ENCODE measurements at regions not wholly inside any gene's neighbourhood (a gene's known extent, or its start where the extent isn't known, plus 50 kb on each side); places are given as distances from the start of the nearest gene placed in this dataset.

DNA sequence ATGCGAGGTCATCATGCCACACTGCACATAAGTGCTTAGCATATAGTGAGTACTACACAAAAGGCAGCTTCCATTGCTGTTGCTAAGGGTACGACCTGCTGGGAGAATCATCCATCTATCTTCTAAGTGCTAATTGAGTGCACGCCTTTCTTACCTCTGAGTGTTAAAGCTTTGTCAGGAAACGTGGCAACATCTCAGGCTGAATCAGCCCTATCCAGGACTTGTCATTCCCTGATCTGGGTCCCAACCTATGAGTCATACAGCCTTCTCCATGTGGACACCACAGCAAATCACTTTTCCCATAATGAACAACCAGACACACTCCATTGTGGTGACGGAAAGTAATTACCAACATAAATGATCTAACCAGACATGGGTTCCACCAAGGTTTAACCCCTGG is 201.1 kb upstream of the MAF start:
- no peak for DNase-seq

DNA sequence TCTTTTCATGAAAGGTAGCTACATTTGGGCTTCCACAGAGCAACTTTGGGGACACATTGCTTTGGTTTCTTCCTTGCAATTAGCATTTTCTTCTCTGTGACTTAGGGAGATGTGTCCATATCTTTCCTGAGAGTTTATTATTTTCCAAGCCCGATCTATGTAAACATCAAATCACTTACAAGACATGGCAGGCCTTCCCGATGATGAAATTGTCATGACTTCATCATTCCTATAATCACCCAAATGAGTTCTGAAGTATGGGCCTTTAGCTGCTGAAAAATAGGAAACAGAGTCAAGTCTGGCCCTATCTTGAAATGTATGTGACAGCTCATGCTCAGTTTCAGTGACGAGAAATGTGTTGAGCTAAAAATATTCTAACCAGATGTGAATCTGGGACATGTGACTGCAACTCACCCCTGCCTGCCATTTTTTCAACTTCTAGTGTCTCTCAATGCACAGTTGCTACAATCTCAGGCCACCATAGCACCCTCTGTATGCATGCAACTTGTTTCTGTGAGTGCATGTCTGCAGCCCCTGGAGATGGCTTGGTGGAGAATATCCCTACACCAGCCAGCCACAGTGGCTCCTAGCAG is 199.6 kb upstream of the MAF start:
- no peak for DNase-seq

DNA sequence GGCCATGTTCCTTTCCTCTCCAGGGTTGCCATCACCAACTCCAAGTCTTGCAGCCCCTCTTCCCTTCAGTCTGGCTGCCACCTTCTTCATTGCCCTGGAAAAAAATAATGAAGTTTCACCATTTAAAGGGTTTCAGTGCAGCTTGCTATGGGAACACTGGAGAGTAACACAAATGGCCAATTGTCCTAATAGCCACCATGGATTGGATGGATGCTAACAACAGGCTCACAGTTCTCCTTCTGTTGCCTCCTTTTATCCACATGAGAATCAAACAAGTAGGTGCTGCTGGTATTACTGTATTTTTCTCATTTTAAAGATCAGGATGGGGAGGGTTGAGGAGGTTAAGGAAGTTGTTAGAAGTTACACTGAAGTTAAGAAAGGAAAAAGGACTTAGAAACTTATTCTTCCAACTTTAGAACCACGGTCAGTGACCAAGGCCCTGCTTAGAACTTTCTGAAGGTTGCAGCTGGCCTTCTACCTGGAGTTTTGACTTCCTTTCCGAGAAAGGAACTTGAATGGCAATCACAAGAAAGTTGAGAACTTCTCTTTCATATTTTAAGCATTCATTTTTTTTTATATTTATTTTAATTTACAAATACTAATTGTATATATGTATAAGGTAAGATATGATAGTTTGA is 198.0 kb upstream of the MAF start:
- DNase-seq = no peak

DNA sequence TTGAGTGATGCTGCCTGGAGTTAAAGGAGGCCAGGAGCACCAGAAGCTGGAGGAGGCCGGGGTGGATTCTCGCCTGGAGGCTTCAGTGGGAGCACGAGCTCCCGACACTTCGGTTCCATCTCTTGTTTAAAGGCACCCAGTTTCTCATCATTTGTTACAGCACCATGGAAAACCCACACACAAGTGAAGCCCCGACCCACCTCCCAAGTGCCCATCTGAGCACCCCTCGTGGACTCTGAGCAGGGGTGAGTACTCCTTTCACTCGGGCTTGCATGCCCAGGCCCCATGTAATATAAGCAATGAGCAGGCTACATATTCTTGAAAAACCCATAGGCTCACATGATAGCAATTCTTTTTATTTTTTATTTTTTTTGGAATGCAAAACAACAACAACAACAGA is 196.9 kb upstream of the MAF start:
- no peak for DNase-seq

GRCh38 chr16:79795556-79795955 is 195.0 kb upstream of the MAF start:
- DNase-seq = no peak

DNA sequence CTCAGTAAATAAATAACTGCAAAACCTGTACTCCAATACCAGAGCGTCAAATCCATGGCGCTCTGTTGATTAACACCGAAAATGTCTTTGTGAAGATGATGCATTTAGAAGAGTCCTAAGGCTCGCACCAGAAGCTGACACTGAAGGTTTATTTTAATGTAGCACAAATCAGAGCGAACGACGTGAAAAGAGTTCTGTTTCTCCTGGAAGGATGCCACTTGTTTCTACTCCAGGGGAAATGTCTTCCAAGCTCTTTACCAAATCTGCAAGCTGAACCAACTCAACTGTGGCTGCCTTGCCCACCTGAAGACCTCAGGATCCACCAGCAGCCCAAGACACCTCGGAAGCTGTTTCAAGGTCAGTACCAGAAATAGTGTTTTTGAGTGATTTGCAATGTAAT is 194.4 kb upstream of the MAF start:
- no peak for DNase-seq

- DNase-seq = no peak
Observed at GRCh38 chr16:79792664-79793351, 192.3 kb upstream of the MAF start.

- no peak for DNase-seq
Observed at GRCh38 chr16:79792076-79792475, 191.5 kb upstream of the MAF start.

- no peak for DNase-seq
Observed at GRCh38 chr16:79790854-79791253, 190.3 kb upstream of the MAF start.

- DNase-seq = no peak
Observed at GRCh38 chr16:79788949-79789348, 188.4 kb upstream of the MAF start.

- no peak for DNase-seq
Observed at GRCh38 chr16:79786389-79786788, 185.9 kb upstream of the MAF start.

DNA sequence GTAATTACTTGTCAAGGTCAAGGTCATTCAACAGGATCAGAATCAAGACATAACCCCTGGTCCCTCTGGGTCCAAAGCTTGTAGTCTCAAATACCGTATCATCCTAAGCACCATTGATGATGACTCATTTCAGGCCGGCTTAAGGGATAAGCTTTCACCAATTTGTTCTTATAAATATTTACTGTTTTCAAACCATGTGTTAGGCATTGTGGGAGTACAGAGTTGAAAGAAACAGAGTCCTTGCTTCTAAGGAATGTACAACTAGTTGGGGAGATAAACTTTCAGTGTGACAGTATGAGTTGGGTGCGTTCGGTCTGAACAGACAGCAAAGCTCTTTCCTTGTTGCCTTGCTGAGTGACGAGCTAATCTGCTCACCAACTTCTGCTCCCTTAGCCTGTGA is 183.5 kb upstream of the MAF start:
- DNase-seq = no peak

DNA sequence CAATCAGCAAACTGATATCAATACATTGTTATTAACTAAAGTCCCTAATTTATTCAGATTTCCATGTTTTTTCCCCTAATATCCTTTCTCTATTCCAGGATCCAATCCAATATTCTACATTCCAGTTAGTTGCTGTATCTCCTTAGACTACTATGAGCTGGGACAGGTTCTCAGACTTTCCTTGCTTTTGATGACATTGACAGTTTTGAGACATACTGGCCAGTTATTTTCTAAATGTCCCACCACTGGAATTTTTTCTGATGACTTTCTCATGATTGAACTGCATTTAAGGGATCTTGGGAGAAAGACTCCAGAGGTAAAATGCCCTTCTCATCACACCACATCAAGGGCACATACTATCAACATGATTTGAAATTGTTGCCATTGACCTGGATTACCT is 177.1 kb upstream of the MAF start:
- DNase-seq = no peak

- no peak for DNase-seq
Observed at GRCh38 chr16:79776243-79776847, 175.8 kb upstream of the MAF start.

GRCh38 chr16:79772784-79773183 is 172.2 kb upstream of the MAF start:
- no peak for DNase-seq

GRCh38 chr16:79772048-79772447 is 171.5 kb upstream of the MAF start:
- DNase-seq = no peak

DNA sequence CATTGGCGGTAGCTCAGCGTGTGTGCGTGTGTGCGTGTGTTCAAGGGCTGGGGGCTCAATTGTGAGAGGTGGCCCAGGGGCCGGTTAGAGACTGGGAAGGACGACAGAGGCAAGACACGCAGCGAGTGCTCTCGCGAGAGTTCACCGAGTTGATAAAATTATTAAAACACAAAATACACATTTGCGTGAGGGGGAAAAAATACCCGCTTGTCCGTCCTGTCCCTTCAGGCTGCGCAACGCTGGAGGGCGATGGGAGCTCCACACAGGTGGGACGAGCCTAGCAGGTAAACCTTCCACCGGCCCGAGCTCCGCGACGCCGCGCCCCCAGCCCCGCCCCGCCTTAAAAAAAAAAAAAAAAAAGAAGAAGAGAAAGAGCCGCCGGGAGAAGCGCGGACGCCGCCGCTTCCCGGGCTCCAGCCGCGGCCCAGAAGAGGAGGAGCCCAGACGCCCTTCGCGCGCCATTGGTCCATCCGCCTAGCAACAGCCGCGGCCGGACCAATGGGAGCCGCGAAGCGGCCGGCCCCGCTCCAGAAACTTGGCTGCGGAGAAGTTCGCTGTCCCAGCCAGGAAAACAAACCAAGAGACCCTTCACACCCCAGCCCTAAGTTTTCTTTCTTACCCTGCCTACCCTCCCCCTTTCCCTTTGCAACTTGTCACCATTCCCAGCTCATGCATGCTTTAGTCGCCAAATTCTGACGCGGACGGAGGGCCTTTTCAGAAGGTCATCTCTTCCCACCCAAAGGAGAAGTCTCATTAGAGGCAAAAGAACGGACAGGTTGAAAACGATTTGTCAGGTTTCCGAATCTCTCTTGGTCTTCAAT is 169.9 kb upstream of the MAF start:
- peak; percentile 52 to 65 for DNase-seq

- DNase-seq = no peak
Observed at GRCh38 chr16:79769928-79770243, 169.3 kb upstream of the MAF start.

DNA sequence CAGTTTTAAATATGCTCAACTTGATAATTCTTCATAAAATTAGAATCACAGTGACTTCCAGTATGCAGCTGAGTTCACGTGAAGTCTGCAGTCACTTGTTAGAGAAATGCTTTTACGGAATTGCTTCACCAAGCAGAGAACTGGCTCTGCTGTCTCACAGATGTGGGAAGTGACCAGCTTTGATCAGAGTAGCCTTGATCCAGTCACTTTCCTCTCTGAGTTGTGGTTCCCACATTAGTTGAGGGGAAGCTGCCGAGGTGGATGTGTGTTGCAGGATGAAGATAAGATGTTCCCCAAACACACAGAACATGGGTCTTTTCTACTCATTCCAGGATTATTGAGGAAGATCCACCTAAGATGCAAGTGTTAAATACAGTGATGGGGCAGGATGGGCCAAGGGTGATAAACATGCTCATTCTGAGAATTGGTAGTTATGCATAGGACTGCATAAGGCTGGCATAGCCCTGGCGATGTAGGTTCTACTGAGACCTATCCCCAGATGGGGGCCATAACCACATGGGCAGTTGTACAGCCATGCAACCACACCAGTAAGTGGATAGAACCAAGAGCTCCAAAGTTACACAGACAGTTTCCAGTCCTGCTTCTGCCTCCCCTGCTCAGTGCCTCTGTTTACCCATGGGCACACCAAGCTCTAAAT is 168.9 kb upstream of the MAF start:
- DNase-seq = no peak

GRCh38 chr16:79768276-79768970 is 167.9 kb upstream of the MAF start:
- no peak for DNase-seq

GRCh38 chr16:79767421-79768275 is 167.1 kb upstream of the MAF start:
- DNase-seq = no peak

Data from stimulated activated CD4-positive, alpha-beta T cell treated with anti-CD3 and anti-CD28 coated beads, Interleukin-2, amount 100 ng/mL, for 48 hours (primary cell).